AG09319 (cell line): ENCODE measurements at regions not wholly inside any gene's neighbourhood (a gene's known extent, or its start where the extent isn't known, plus 50 kb on each side); places are given as distances from the start of the nearest gene placed in this dataset.

ENCODE experiments used
- DNase-seq: peaks from one replicate; pipeline ENCODE4 v3.0.0-alpha.2; 2010; ENCODE audit warnings: low read depth; ENCODE audit errors: extremely low read depth
- CTCF ChIP-seq: IDR thresholded peaks from 2 replicates; pipeline ENCODE4 v1.5.1; 2011; ENCODE audit warnings: low read depth, mild to moderate bottlenecking, inconsistent platforms, low read length, moderate library complexity

- no peak for TF ChIP-seq CTCF
- no peak for DNase-seq
These were observed 1642.4 kb upstream of the SLC39A10 start for GRCh38 chr2:194014639-194015038.

- TF ChIP-seq CTCF = no peak
These were observed 1652.3 kb upstream of the SLC39A10 start for GRCh38 chr2:194004590-194005206.

GRCh38 chr2:194003911-194004310, 1653.1 kb upstream of the SLC39A10 start:
- DNase-seq = no peak
- TF ChIP-seq CTCF = no peak

More at GRCh38 chr2:194004590-194005206, 1652.3 kb upstream of the SLC39A10 start:
- no peak for DNase-seq

GRCh38 chr2:194002699-194003368, 1654.2 kb upstream of the SLC39A10 start:
- no peak for TF ChIP-seq CTCF
- DNase-seq = no peak

- DNase-seq = no peak
These were observed 1666.2 kb upstream of the SLC39A10 start for GRCh38 chr2:193990868-193991267.

GRCh38 chr2:193989645-193990044, 1667.4 kb upstream of the SLC39A10 start:
- TF ChIP-seq CTCF = no peak
- no peak for DNase-seq

More at GRCh38 chr2:193990868-193991267, 1666.2 kb upstream of the SLC39A10 start:
- no peak for TF ChIP-seq CTCF

GRCh38 chr2:193988784-193989183, 1668.2 kb upstream of the SLC39A10 start:
- no peak for TF ChIP-seq CTCF
- no peak for DNase-seq
